ENCODE measurements at regions not wholly inside any gene's neighbourhood (a gene's known extent, or its start where the extent isn't known, plus 50 kb on each side); places are given as distances from the start of the nearest gene placed in this dataset.

DNA sequence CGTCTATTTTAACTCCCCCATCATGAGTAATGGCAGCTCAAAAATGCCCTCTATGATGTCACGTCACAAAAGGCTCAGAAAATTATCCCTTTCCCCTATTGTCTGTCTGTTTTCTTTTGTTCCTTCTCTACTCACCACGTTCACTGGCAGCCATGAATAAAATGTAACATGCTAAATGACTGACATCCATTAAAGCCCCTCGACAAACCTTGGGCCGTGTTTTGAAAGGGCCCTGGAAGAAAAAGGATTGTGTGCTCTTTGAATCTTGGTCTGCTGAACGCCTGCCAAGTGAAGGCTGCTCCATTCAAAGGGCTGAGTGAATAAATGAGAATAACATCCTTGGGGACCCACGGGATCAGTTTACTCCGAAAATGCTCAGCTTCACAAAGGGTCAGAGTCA, 118.7 kb downstream of the RPS12 start:
- H3K4me3 ChIP-seq, result no peak overlapping the region
- H3K27ac ChIP-seq, result no peak overlapping the region
- no peak for DNase-seq (ENCODE audit: low spot score)
- TF ChIP-seq, protein P1, sequence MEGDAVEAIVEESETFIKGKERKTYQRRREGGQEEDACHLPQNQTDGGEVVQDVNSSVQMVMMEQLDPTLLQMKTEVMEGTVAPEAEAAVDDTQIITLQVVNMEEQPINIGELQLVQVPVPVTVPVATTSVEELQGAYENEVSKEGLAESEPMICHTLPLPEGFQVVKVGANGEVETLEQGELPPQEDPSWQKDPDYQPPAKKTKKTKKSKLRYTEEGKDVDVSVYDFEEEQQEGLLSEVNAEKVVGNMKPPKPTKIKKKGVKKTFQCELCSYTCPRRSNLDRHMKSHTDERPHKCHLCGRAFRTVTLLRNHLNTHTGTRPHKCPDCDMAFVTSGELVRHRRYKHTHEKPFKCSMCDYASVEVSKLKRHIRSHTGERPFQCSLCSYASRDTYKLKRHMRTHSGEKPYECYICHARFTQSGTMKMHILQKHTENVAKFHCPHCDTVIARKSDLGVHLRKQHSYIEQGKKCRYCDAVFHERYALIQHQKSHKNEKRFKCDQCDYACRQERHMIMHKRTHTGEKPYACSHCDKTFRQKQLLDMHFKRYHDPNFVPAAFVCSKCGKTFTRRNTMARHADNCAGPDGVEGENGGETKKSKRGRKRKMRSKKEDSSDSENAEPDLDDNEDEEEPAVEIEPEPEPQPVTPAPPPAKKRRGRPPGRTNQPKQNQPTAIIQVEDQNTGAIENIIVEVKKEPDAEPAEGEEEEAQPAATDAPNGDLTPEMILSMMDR (IDR thresholded peaks at IDR 0.05), result no peak

DNA sequence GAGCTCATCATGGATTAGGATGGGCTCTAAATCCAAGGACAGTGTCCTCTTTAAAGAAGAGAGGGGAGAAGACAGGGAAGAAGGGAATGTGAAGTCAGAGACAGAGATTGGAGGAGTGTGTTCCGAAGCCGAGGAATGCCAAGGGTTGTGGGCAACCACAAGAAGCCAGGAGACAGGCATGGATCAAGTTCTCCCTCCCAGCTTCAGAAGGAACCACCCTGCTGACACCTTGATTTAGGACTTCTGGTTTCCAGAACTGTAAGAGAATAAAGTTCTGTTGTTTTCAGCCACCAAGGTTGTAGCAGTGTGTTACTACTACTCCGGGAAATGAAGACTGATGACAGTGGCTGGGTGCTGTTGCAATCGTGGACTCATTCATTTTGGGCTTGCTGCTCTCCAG, 120.1 kb downstream of the RPS12 start:
- H3K27ac ChIP-seq, result no peak overlapping the region

DNA sequence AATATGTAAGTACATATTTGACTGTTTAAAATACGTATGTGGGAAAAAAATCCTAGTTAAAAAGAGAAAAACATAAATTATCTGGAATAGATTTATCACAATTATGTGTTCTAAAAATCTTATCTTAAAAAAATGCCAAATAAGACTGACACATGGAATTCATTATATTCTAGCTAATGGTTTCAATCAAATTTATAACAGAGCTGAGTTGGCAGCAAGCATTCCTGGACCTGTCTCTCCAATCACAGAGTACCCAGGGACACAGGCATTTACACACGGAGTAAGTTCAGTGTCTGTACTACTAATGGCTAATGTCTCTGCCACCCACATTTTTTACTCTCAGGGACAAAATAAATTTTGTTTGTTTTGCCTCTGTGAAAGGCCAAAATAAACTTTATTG, 122.3 kb downstream of the RPS12 start:
- TF ChIP-seq, protein P1 (IDR thresholded peaks at IDR 0.05), result no peak
- Histone ChIP-seq H3K4me3 (no peak overlapping the region), H3K27ac (no peak overlapping the region)
- no peak for DNase-seq (ENCODE audit: low spot score)

More for the DNA sequence above, 120.1 kb downstream of the RPS12 start:
- no peak overlapping the region for H3K4me3 ChIP-seq
- DNase-seq (ENCODE audit: low spot score), result no peak
- TF ChIP-seq, protein P1 (IDR thresholded peaks at IDR 0.05), result no peak

DNA sequence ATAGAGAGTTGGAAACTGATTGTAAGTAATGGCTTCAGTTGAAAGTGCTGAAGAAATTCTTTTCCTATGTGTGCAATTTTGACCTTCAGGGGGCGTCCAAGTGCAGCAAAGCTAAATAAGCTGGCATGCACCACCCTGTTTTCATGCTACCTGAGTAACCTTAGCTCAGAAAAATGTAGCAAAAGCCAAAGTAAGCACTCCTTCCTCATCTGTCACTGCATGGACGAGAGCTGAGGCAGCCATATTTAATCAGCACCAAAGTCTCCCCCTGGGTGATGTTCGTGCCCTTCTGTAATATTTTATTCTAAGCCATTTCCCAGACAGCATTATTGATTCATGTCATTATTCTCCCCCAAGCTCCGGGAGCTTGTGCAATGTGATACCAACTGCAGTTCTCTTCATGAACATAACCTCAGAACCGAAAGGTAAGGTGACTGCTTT, 123.1 kb downstream of the RPS12 start:
- no peak overlapping the region for H3K4me3 ChIP-seq
- no peak overlapping the region for H3K27ac ChIP-seq
- TF ChIP-seq, protein P1 (IDR thresholded peaks at IDR 0.05), result no peak
- no peak for DNase-seq (ENCODE audit: low spot score)

DNA sequence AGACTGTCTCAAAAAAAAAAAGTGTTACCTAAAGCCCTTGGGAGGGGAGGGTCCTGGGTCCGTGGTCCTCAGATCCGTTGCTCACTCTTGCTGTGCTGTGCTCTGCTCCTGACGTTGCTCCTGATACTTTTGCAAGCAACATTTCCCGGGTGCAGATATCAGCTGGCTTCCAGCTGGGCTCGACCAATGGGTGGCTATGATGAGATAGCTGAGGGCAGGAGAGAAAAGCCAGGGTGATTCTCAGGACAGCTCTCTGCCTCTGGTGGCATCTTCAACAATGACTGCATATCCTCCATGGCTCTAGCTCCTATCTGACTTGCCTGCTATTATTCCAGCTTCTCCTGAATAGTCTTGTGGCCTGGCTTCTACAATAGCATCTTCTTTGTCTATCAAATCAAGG, 134.5 kb downstream of the RPS12 start:
- no peak for DNase-seq (ENCODE audit: low spot score)
- no peak overlapping the region for H3K27ac ChIP-seq
- H3K4me3 ChIP-seq, result no peak overlapping the region
- TF ChIP-seq, protein P1 (IDR thresholded peaks at IDR 0.05), result no peak

DNA sequence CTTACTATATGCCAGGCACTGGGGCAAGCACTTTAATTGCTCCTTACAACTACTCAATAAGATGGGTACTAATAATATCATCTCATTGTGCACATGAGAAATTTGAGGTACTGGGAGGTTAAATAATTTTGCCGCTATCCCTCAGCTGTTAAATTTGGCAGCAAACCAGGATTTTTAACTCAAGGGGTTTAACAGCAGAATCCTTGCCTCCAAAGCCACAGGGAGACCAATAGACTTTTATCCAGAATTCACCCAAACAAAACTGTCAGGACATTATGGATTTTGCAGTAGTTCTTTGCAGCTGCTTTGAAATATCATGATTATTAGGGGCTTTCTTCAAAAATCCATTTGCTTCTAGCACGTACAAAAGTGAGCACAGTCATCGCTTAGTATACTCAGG, 136.2 kb downstream of the RPS12 start:
- TF ChIP-seq, protein P1 (IDR thresholded peaks at IDR 0.05), result no peak
- DNase-seq (ENCODE audit: low spot score), result no peak
- Histone ChIP-seq H3K27ac (no peak overlapping the region), H3K4me3 (no peak overlapping the region)

DNA sequence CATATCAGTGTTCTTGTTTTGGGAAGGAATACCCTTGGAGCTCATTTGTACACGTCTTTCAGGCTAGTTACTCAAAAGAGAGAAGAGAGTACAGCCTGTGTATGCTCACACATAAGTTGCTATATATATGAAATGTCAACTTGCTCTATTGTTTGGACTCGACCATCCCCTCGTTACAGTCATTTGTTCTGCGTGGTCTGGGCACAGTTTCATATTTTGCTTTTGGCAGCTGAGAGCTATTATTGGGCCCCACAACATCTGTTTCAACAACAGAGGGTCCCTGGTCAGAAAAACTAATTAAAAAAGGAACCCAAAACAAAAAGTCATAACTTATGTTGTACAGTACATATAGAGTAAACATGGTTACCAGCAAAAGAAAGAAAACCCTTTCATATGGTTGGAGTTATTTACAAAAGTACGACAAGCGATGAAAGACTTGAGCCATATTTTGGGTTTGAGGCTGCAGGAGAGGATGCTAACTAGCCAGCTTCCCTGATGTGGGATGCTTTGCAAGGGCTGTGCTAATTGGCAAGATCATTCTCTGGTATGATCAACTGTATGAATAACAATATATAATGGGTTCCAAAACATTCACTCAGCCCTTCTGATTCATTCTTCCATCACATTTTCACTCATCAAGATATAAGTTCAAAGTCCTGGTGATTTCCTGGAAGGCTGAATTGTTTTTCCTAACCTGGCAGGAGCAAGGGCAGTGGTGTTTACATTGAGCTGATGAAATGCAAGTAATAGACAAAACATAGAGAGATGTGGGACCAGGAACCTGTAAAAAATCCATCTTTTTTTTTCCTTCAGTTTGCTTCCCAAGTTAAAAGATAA, 137.9 kb downstream of the RPS12 start:
- H3K27ac ChIP-seq, result no peak overlapping the region

More for the DNA sequence above, 137.9 kb downstream of the RPS12 start:
- no peak for DNase-seq (ENCODE audit: low spot score)
- TF ChIP-seq, protein P1 (IDR thresholded peaks at IDR 0.05), result no peak
- H3K4me3 ChIP-seq, result no peak overlapping the region

Measured in coronary artery (tissue), 2 donors.